ENCODE measurements at regions not wholly inside any gene's neighbourhood (a gene's known extent, or its start where the extent isn't known, plus 50 kb on each side); places are given as distances from the start of the nearest gene placed in this dataset.

DNA sequence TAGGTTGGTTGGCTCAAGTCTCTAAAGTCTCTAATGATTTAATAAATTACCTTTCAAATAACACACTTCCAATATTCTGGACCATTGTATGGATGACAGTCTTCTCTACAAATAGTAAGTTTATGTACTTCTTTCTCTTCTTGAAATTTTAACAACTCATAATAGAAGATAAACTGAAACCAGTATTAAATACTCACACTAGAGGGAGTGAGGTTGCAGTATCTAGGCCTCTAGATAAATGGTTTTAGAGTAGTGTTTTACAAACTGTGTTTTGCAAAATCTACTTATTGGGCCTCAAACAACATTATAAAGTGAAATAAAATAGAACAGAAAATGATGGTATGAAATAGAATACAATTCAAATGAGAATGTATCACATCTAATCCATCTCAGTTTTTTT is 479.9 kb upstream of the BRINP3 start:
- Mint-ChIP-seq H3K9me3 (peaks cover 2 to 56% (median 11%) of the 10 kb centered on the region in 9 donors), H3K27ac (no peak overlapping the region), H3K36me3 (no peaks in the 10 kb centered on the region), H3K4me1 (no peaks in the 10 kb centered on the region), H3K27me3 (no peaks in the 10 kb centered on the region), H3K4me3 (no peak overlapping the region)
- POLR2A ChIA-PET = no interaction called here
- ATAC-seq = no peak
- no peak for DNase-seq

DNA sequence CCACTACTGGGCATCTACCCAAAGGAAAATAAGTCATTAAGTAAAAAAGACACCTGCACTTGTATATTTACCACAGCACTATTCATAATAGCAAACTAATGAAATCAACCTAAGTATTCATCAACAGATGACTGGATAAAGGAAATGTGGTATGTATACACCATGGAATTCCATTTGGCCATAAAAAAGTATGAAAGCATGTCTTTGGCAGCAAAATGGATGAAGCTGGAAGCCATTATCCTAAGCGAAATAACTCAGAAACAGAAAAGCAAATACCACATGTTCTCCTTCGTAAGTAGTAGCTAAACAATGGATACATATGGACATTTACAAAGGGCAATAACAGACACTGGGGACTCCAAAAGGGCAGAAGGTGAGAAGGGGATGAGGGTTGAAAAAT is 485.7 kb upstream of the BRINP3 start:
- POLR2A ChIA-PET = no interaction called here
- Mint-ChIP-seq H3K4me1 (no peaks in the 10 kb centered on the region), H3K36me3 (no peaks in the 10 kb centered on the region), H3K27ac (no peak overlapping the region), H3K4me3 (no peak overlapping the region), H3K9me3 (peaks cover 0 to 34% (median 8%) of the 10 kb centered on the region in 9 donors), H3K27me3 (no peaks in the 10 kb centered on the region)
- no peak for ATAC-seq
- no peak for DNase-seq

DNA sequence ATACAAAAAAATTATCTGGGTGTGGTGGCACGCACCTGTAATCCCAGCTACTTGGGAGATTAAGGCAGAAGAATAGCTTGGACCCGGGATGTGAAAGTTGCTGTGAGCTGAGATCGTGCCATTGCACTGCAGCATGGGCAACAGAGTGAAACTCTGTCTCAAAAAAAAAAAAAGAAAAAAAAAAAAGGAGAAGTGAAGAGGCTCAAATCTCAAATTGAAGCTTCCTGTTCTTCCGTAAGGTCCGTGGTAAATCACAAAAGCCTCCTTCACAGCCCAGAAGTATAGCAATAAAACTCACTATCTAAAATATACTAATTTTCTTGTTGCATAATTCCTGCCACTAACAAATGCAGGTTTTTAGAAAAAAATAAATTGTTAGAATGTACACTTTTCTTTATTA is 498.2 kb upstream of the BRINP3 start:
- Mint-ChIP-seq H3K9me3 (peaks cover 5 to 28% (median 12%) of the 10 kb centered on the region in 9 donors), H3K27ac (no peak overlapping the region), H3K4me1 (no peaks in the 10 kb centered on the region), H3K36me3 (no peaks in the 10 kb centered on the region), H3K27me3 (no peaks in the 10 kb centered on the region), H3K4me3 (no peak overlapping the region)
- ATAC-seq (no peak), DNase-seq (no peak)
- POLR2A ChIA-PET = no interaction called here

DNA sequence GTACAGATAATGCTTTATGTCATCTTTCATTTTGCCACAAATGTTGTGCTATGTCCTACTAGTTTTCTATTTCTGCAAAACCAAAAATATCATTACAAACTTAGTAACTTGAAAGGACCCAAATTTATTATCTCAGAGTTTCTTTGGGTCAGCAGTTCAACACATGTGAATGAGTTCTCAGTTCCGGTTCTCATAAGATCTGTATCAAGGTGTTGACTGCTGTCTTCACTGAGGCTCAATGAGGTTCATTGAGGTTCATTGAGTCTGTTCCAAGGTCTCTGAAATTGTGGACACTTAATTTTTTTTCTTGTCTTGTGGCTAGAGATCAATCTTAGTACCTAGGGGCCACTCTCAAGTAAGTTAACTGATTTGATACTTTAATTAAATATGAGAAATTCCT is 525.1 kb upstream of the BRINP3 start:
- POLR2A ChIA-PET = no interaction called here
- no peaks in the 10 kb centered on the region for H3K27me3 Mint-ChIP-seq
- H3K36me3 Mint-ChIP-seq = no peaks in the 10 kb centered on the region
- no peaks in the 10 kb centered on the region for H3K4me1 Mint-ChIP-seq
- no peak for ATAC-seq
- DNase-seq = no peak
- no peak overlapping the region for H3K4me3 Mint-ChIP-seq
- peaks cover 0 to 29% (median 11%) of the 10 kb centered on the region in 9 donors for H3K9me3 Mint-ChIP-seq
- no peak overlapping the region for H3K27ac Mint-ChIP-seq

DNA sequence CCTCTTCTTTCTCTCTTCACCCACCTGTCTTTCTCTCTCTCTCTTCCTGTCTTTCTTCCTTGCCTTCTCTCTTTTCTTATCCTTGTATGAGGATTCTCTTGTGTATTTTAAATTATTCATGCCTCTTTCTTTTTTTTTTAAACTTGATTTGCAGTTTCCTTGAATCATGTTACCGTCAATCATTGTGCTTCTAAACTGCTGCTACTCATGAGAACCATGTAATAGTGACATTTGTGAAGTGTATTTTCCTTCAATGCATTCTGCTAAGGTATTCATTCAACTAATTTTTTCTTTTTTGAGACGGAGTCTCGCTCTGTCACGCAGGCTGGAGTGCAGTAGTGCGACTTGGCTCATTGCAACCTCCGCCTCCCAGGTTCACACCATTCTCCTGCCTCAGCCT is 539.1 kb upstream of the BRINP3 start:
- Mint-ChIP-seq H3K27ac (no peak overlapping the region), H3K27me3 (no peaks in the 10 kb centered on the region), H3K4me3 (no peak overlapping the region), H3K9me3 (peaks cover 0 to 27% (median 9%) of the 10 kb centered on the region in 9 donors), H3K36me3 (no peaks in the 10 kb centered on the region), H3K4me1 (no peaks in the 10 kb centered on the region)
- no peak for ATAC-seq
- no peak for DNase-seq
- POLR2A ChIA-PET = no interaction called here

DNA sequence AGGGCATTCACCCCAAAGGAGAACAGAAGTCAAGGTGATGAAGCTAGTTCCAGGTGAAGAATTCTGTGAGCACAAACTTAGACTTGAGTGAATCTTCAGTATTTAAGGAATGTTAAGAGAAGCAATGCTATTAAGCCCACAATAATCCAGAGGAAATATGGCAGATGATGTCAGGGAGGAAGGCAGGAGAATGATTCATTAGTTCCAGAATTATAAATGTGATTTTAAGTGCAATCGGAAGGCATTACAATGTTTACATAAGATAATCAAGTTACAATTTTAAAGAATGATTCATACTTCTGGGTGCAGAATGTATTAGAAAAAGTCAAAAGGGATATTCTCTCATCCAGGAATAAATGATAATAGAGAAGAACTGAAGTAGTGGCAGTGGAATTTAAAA is 545.2 kb upstream of the BRINP3 start:
- peaks cover 0 to 16% (median 6%) of the 10 kb centered on the region in 9 donors for H3K9me3 Mint-ChIP-seq
- ATAC-seq (no peak), DNase-seq (no peak)
- H3K4me1 Mint-ChIP-seq = no peaks in the 10 kb centered on the region
- POLR2A ChIA-PET = no interaction called here
- H3K27ac Mint-ChIP-seq = no peak overlapping the region
- no peak overlapping the region for H3K4me3 Mint-ChIP-seq
- H3K27me3 Mint-ChIP-seq = no peaks in the 10 kb centered on the region
- H3K36me3 Mint-ChIP-seq = no peaks in the 10 kb centered on the region

DNA sequence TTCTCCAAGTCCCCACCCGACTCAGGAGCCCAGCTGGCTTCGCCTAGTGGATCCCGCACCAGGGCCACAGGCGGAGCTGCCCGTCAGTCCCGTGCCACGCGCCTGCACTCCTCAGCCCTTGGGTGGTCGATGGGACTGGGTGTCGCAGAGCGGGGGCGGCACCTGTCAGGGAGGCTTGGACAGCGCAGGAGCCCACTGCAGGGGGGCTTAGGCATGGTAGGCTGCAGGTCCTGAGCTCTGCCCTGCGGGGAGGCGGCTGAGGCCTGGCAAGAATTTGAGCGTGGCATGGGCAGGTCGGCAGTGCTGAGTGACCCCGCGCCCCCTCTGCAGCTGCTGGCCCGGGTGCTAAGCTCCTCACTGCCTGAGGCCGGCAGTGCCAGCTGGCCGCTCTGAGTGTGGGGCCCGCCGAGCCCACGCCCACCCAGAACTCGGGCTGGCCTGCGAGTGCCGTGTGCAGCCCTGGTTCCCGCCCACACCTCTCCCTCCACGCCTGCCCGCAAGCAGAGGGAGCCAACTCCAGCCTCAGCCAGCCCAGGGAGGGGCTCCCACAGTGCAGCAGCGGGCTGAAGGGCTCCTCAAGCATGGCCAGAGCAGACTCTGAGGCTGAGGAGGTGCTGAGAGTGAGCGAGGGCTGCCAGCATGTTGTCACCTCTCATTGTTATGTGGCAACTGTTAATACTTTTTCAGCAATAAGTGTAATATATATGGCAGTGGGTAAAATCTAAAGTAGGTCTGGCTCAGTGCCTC is 548.4 kb upstream of the BRINP3 start:
- Mint-ChIP-seq H3K4me3 (no peak overlapping the region), H3K36me3 (no peaks in the 10 kb centered on the region), H3K9me3 (peaks cover 2 to 34% (median 18%) of the 10 kb centered on the region in 9 donors), H3K4me1 (no peaks in the 10 kb centered on the region), H3K27me3 (no peaks in the 10 kb centered on the region), H3K27ac (no peak overlapping the region)
- POLR2A ChIA-PET = no interaction called here
- DNase-seq (no peak), ATAC-seq (no peak)

DNA sequence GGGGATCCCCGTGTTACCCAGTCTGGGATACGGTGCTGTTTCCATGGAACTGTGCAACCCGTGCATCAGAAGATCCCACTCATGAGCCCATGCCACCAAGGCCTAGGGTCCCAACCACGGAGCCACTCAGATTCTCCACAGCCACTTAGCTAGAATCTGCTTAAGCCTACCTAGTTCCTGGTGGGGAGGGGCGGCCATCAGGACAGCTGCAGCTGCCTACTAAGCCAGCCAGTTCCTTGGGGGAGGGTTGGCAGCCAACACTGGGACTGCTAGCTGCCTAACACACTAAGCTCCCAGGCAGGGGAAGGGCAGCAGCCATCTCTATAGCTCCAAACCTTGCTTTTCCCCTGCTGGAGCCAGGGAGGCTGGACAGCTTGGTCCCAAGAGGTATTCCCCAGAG is 549.2 kb upstream of the BRINP3 start:
- Mint-ChIP-seq H3K4me3 (no peak overlapping the region), H3K27me3 (no peaks in the 10 kb centered on the region), H3K9me3 (peaks cover 2 to 38% (median 18%) of the 10 kb centered on the region in 9 donors), H3K27ac (no peak overlapping the region), H3K36me3 (no peaks in the 10 kb centered on the region), H3K4me1 (no peaks in the 10 kb centered on the region)
- POLR2A ChIA-PET = no interaction called here
- ATAC-seq (no peak), DNase-seq (peak in 1 of 10 donors; percentile 54)

DNA sequence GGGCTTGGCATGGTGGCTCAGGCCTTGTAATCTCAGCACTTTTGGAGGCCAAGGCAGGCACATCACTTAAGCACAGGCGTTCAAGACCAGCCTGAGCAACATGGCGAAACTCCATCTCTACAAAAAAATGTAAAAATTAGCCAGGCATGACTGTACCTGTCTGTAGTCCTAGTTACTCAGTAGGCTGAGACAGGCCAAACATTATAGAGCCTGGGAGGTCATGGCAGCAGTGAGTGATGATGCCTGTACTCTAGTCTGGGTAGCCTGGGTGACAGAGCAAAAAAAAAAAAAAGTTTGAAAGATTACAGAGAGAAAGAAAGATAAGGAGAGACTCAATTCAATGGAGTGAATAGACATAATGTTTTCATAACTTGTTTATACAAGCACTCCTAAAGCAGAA is 556.5 kb upstream of the BRINP3 start:
- peaks cover 0 to 3% (median 0%) of the 10 kb centered on the region in 3 donors for H3K36me3 Mint-ChIP-seq
- H3K9me3 Mint-ChIP-seq = peaks cover 0 to 33% (median 18%) of the 10 kb centered on the region in 9 donors
- no peak overlapping the region for H3K27ac Mint-ChIP-seq
- no peak for DNase-seq
- POLR2A ChIA-PET = no interaction called here
- no peaks in the 10 kb centered on the region for H3K4me1 Mint-ChIP-seq
- H3K27me3 Mint-ChIP-seq = no peaks in the 10 kb centered on the region
- H3K4me3 Mint-ChIP-seq = no peak overlapping the region
- no peak for ATAC-seq

DNA sequence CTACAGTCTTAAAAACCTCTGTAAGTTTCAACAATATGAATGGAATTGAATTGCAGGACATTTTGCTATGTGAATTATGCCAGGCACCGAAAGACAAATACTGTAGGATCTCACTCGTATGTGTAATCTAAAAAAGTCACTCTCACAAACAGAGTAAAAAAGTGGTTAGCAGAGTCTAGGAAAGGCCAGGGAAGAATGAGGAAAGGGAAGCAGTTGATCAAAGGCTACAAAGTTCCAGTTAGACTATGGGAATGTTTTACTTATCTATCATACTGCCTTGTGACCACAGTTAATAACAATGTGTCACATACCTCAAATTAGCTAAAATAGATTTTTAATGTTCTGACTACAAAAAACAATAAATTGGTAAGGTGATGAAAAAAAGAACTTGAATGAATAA is 565.4 kb upstream of the BRINP3 start:
- H3K27ac Mint-ChIP-seq = no peak overlapping the region
- no peak overlapping the region for H3K4me3 Mint-ChIP-seq
- no peak for DNase-seq
- ATAC-seq = no peak
- no peaks in the 10 kb centered on the region for H3K27me3 Mint-ChIP-seq
- POLR2A ChIA-PET = no interaction called here
- peaks cover 0 to 15% (median 9%) of the 10 kb centered on the region in 9 donors for H3K9me3 Mint-ChIP-seq
- H3K36me3 Mint-ChIP-seq = no peaks in the 10 kb centered on the region
- no peaks in the 10 kb centered on the region for H3K4me1 Mint-ChIP-seq

DNA sequence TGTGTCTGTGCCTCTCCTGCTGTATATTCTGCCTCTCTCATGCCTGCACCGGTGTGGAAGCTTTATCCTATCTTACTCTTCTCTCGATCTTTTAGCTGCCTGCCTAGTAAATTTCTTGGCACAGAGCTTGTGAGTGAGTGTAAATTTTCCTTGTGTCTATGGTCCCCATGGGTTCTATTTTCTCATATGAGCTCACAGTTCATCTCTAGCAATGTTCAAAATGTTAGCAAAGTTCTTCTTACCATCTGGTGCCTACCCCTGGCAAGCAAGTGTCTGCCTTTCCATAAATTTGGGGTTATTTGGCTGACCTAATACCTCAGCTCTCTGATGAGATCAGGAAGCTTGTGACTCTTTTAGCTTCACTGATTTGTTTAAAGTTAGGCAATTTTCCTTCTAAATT is 572.1 kb upstream of the BRINP3 start:
- Mint-ChIP-seq H3K27ac (no peak overlapping the region), H3K36me3 (no peaks in the 10 kb centered on the region), H3K9me3 (peaks cover 6 to 55% (median 20%) of the 10 kb centered on the region in 9 donors), H3K27me3 (no peaks in the 10 kb centered on the region), H3K4me3 (no peak overlapping the region), H3K4me1 (no peaks in the 10 kb centered on the region)
- DNase-seq (no peak), ATAC-seq (no peak)
- POLR2A ChIA-PET = no interaction called here

DNA sequence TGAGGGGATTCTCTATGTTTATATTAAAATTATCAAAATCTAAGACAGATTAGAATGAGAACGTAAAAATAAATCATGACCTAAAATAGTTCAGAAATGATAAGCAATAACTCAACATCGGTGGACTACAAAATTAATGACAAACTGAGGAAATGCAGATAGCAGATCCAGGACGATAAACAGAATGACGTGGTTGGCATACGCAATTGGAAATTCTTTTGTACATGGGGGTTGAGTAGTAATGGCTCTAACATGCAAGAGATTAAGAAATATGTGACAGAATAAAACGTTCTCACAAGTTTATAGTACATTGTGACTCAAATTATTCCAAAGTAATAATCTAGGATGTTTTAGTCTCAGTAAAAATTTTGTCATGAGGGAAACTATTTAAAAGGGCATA is 575.2 kb upstream of the BRINP3 start:
- Mint-ChIP-seq H3K27me3 (no peaks in the 10 kb centered on the region), H3K36me3 (no peaks in the 10 kb centered on the region), H3K27ac (no peak overlapping the region), H3K4me3 (no peak overlapping the region), H3K4me1 (no peaks in the 10 kb centered on the region), H3K9me3 (peaks cover 6 to 42% (median 11%) of the 10 kb centered on the region in 9 donors)
- DNase-seq (no peak), ATAC-seq (no peak)
- POLR2A ChIA-PET = no interaction called here

DNA sequence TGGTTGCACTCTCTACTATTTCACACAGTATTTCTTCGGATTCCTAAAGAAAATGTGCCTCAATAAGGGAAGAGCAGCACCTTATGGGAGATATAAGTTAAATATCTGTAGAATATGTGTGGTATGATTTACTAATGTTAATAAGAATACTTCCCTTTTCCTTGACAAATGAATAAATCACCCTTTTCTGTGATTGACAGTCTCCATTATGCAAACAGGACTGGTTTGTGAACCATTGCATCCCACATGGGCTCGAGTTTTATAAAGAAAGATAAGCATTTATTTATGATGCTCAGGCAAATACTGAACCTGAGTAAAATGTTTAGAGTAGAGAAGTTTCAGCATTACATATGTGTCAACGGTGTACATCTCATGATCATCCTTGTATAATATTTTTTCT is 587.7 kb upstream of the BRINP3 start:
- DNase-seq (no peak), ATAC-seq (no peak)
- peaks cover 3 to 37% (median 19%) of the 10 kb centered on the region in 9 donors for H3K9me3 Mint-ChIP-seq
- no peaks in the 10 kb centered on the region for H3K4me1 Mint-ChIP-seq
- no peak overlapping the region for H3K27ac Mint-ChIP-seq
- H3K4me3 Mint-ChIP-seq = no peak overlapping the region
- POLR2A ChIA-PET = no interaction called here
- H3K36me3 Mint-ChIP-seq = peaks cover 0 to 7% (median 0%) of the 10 kb centered on the region in 3 donors
- no peaks in the 10 kb centered on the region for H3K27me3 Mint-ChIP-seq

DNA sequence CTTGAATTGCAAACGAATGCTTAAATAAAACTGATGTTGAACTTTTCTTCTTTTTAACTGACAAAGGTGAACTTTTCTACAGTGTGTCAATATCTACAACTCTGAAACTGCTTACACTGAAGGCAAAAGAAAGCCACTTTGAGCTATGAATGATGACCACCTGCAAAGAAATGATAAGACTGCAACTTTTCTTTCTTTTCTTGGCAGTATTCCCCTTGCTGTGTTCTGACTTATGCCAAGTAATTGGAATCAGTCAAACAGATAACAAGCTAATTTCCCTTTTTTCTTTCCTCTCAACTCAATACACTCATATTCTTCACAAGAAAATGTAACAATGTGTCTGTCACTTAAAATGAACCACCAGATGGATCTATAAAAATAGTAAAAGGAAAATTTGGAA is 588.1 kb upstream of the BRINP3 start:
- POLR2A ChIA-PET = no interaction called here
- Mint-ChIP-seq H3K36me3 (peaks cover 0 to 7% (median 0%) of the 10 kb centered on the region in 3 donors), H3K4me1 (no peaks in the 10 kb centered on the region), H3K27me3 (no peaks in the 10 kb centered on the region), H3K27ac (no peak overlapping the region), H3K9me3 (peaks cover 2 to 33% (median 18%) of the 10 kb centered on the region in 9 donors), H3K4me3 (no peak overlapping the region)
- ATAC-seq (no peak), DNase-seq (no peak)
